Mucosa of stomach (tissue), 1 donor: ENCODE measurements at regions not wholly inside any gene's neighbourhood (a gene's known extent, or its start where the extent isn't known, plus 50 kb on each side); places are given as distances from the start of the nearest gene placed in this dataset.

ENCODE experiments used
- H3K27me3 ChIP-seq: one replicate; pipeline ENCODE4 v1.7.0; 2013; ENCODE audit warnings: mild to moderate bottlenecking, low read length; ENCODE audit not compliant: control insufficient read depth, insufficient read depth
- H3K36me3 ChIP-seq: one replicate; pipeline ENCODE4 v1.7.0; 2013; ENCODE audit warnings: low read length; ENCODE audit not compliant: control insufficient read depth, insufficient read depth
- H3K4me1 ChIP-seq: one replicate; pipeline ENCODE4 v1.7.0; 2013; ENCODE audit warnings: mild to moderate bottlenecking, low read length; ENCODE audit not compliant: control insufficient read depth, insufficient read depth
- H3K4me3 ChIP-seq: one replicate; pipeline ENCODE4 v1.7.0; 2013; ENCODE audit warnings: low read length
- H3K9ac ChIP-seq: one replicate; pipeline ENCODE4 v1.7.0; 2013; ENCODE audit warnings: mild to moderate bottlenecking, low read length, moderate library complexity
- H3K9me3 ChIP-seq: one replicate; pipeline ENCODE4 v1.7.0; 2013; ENCODE audit warnings: mild to moderate bottlenecking, low read length, moderate library complexity; ENCODE audit not compliant: control insufficient read depth
- donor health status: Pancreatic carcinoma.

DNA sequence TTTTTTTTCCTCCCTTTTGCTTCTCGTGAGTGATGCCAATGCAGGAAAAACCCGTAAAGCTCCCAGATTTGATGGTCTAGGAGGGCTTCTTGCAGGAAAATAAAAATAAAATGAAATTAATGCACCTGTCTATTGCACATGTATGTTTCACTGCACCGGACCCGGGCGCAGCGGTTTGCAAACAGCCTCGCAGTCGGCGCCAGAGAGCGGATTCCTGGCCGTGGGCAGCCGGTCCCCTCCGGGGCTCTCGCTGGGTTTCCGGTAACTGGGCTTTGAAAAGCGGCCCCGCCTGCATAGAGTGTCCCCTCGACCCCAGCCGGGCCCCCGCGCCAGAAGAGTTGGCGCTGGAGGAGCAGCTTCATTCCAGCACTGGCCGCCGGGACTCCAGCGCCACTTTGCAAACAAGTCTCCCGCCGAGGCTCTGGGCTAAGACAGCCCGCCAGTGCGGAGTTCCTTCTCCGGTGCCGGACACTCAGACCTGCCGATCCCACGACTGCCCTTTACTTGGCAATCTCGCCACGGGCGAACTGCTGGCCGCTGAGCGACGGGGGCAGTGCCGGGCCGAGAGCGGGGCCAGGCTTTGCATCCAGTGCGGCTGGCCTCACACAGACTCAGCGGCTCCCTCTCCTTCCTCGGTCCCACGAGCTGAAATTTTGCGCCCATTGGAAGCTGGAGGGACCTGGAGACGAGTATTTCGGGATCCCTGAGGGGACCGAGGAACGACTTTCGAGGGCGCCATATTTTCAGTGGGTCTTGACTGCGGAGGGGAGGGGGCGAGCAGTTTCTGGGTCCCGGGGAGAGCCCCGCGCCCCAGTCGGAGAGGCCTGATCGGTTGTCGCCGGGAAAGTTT lies 225.9 kb upstream of the C2CD4B start:
- Histone ChIP-seq H3K4me3 (peak overlapping the region; percentile 95), H3K9ac (peak overlapping the region; percentile 75), H3K9me3 (no peaks in the 10 kb centered on the region), H3K27me3 (no peaks in the 10 kb centered on the region), H3K36me3 (no peaks in the 10 kb centered on the region), H3K4me1 (peaks cover 10% of the 10 kb centered on the region)

DNA sequence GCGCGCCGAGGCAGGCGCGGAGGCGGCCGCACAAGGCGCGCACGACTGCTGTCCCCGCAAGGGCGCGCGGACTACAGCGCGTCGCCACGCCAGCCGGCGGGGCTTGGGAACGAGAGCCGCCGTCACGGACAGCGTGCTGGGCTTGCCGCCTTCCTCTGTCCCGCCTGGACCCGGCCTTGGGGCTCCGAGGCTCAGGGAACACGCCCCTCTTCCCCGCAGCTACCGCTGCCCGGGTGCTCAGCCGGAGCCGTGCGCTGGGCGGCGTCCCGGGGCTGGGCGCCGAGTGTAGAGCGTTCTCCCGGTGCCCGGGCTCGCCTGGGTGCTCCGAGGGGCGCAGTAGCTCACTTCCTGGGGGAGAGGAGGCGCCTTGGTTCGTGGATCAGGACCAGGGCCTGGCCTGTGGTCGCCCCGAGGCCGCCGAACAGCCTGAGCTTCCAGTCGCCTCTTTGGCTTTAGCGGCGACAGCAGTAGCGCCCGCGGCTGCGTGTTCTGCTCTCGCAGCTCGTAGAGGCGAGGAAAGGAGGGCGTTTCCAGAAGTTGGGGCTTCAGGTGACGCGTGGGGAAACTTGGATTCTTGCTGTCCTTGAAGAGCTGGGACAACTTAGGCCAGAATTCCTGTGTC lies 226.7 kb upstream of the C2CD4B start:
- Histone ChIP-seq H3K4me3 (peak overlapping the region; percentile 95), H3K4me1 (peaks cover 10% of the 10 kb centered on the region), H3K36me3 (no peaks in the 10 kb centered on the region), H3K27me3 (no peaks in the 10 kb centered on the region), H3K9me3 (no peaks in the 10 kb centered on the region), H3K9ac (peak overlapping the region; percentile 75)

DNA sequence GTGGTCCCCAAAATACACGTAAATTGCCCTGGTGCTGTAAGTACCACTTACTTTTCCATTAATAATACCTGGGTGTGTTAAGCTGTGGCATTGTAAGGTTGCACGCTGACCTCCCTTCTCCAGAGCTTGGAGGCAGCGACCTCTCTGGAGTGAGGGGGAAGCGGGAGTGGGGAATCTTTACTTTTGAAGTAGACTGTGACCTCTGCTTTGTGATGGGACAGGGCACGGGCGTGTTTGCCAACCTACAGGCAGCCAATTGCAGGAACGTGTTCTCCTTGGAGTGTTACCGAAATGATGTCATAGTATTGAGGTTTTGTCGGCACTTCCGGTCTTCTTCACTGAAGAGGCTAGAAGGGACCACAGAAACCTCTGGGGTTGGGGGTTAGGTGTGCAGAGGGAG lies 227.3 kb upstream of the C2CD4B start:
- no peaks in the 10 kb centered on the region for H3K36me3 ChIP-seq
- peaks cover 10% of the 10 kb centered on the region for H3K4me1 ChIP-seq
- H3K4me3 ChIP-seq: peak overlapping the region; percentile 95
- H3K27me3 ChIP-seq: no peaks in the 10 kb centered on the region
- peak overlapping the region; percentile 75 for H3K9ac ChIP-seq
- H3K9me3 ChIP-seq: no peaks in the 10 kb centered on the region

DNA sequence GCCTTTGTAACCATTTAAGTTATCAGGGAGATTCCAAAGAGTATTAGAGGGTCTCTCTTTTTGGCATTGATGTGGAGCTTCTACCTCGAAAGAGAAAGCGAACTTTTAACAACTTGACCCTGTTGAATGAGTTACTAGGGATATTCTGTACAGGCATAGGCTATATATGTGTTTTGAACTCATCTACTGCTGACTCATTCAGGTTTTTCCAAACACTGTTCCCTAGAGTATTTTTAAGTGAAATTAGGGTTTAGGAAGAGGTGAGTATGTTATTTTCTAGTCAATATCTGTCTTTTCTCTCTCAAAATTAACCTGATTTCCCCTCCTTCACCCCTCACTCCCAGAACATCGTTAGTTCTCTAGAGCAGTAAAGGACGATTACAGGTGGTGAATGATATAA lies 228.1 kb upstream of the C2CD4B start:
- Histone ChIP-seq H3K27me3 (no peaks in the 10 kb centered on the region), H3K9ac (no peak overlapping the region), H3K4me1 (peaks cover 10% of the 10 kb centered on the region), H3K4me3 (no peak overlapping the region), H3K9me3 (no peaks in the 10 kb centered on the region), H3K36me3 (no peaks in the 10 kb centered on the region)

DNA sequence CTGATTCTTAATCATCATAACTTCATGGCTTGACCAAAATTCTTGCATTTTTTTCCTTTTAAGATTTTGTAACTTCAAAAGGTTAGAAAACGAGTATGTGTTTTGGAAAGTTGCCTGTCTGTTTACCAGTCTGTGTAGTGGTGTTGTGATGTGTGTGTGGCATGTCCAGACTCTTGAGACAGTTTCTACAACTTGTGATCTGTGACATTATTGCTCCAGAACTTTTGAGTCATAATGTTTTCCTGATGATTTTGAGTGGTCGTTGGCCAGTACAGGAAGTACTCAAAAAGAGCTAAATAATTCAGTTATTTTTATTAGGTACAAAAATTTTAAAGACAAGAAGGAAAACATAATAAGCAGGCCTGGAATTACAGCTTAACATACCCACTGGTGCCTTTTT lies 229.0 kb upstream of the C2CD4B start:
- Histone ChIP-seq H3K27me3 (no peaks in the 10 kb centered on the region), H3K4me3 (no peak overlapping the region), H3K4me1 (peaks cover 10% of the 10 kb centered on the region), H3K9ac (no peak overlapping the region), H3K36me3 (no peaks in the 10 kb centered on the region), H3K9me3 (no peaks in the 10 kb centered on the region)

DNA sequence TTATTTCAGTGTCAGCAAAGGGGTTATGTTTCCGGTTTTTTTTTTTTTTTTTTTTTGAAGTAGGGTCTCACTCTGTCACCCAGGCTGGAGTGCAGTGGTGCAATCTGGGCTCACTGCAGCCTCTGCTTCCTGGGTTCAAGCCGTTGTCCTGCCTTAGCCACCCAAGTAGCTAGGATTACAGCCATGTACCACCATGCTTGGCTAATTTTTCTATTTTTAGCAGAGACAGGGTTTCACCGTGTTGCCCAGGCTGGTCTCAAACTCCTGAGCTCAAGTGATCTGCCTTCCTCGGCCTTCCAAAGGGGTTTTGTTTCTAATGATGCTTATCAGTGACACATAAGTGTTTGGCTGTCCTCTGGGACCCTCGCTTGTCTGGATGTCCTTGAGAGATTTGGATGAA lies 235.7 kb upstream of the C2CD4B start:
- no peak overlapping the region for H3K4me3 ChIP-seq
- no peaks in the 10 kb centered on the region for H3K27me3 ChIP-seq
- H3K9me3 ChIP-seq: no peaks in the 10 kb centered on the region

DNA sequence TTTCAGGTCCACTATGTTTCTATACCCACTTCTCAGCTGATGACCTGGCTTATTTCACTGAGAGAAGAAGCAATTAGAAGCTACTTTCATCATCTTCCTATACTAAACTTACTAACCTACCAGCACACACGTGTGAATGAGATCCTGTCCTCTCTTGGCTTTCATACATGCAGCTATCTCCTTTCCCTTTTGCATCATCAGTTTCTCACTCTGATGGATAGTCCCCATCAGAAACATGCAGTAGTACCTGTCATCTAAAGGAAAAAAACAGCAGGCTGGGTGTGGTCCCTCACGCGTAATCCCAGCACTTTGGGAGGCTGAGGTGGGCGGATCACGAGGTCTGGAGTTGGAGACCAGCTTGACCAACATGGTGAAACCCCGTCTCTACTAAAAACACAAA lies 237.6 kb upstream of the C2CD4B start:
- H3K4me1 ChIP-seq: peaks cover 18% of the 10 kb centered on the region
- no peaks in the 10 kb centered on the region for H3K36me3 ChIP-seq
- H3K9me3 ChIP-seq: no peaks in the 10 kb centered on the region
- H3K9ac ChIP-seq: no peak overlapping the region
- H3K27me3 ChIP-seq: no peaks in the 10 kb centered on the region
- no peak overlapping the region for H3K4me3 ChIP-seq

More for the DNA sequence above, 235.7 kb upstream of the C2CD4B start:
- Histone ChIP-seq H3K9ac (no peak overlapping the region), H3K4me1 (peaks cover 18% of the 10 kb centered on the region), H3K36me3 (no peaks in the 10 kb centered on the region)

DNA sequence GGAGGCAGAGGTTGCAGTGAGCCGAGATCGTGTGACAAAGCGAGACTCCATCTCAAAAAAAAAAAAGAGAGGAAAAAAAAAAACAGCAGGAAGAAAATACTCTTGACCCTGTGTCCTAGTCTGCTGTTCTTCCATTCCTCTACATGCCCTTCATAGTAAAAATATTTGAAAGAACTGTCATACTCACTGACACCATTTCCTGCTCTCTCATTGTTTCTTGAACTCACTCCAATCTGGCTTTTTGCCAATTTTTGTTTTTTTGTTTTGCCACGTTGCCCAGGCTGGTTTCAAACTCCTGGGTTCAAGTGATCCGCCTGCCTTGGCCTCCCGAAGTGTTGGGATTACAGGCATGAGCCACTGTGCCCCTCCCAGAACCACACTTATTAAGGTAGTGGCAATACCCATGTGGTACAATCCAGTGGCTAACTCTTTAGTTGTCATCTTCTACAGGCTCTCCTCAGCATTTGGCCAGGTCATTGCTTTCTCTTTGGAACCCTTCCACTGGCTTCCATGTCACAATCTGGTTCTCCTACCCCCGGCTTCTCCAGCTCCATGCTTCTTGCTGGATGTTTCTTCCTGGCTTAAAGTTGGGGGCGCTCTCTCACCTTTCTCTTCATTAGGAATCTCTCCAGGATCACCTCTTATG lies 238.2 kb upstream of the C2CD4B start:
- Histone ChIP-seq H3K4me1 (peaks cover 22% of the 10 kb centered on the region), H3K9ac (no peak overlapping the region), H3K4me3 (no peak overlapping the region), H3K9me3 (no peaks in the 10 kb centered on the region), H3K27me3 (no peaks in the 10 kb centered on the region), H3K36me3 (no peaks in the 10 kb centered on the region)

DNA sequence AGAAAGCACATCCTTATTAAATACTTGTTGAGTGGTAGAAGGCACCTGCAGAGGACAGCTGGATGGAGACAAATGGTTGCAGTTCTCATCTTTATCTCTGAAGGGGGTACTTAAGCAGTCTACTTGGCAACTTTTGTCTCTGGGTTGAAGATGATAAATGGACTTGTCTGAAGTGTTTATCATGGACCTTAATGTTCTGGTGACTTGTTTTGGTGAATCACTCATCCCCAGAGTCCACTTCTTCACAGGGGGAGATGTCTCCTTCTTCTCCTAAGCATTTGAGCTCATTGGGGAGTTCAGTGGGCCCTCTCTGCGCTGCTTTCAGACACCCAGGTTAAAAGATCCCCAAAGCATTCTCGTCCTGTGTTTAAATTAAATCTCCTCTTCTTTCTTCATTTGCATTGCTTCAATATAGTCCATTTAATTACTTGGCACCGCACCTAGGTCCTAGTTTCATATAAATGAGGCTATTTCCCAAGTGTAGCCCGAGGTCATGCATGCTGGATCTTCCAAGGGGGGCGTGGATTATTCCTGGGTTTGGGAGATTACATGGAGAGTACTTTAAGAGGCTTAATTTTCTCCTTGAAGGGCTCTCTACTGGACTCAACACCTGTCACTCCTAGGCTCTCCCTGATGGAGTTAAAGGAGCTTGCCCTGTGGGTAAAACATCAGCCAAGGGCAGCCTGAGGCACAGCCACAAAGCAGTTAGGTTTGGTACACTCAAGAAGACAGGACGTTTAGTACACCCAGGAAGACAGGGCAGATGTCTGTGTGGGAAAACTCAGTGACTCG lies 239.3 kb upstream of the C2CD4B start:
- H3K36me3 ChIP-seq: no peaks in the 10 kb centered on the region
- H3K9ac ChIP-seq: no peak overlapping the region
- H3K4me1 ChIP-seq: peaks cover 26% of the 10 kb centered on the region
- H3K9me3 ChIP-seq: no peaks in the 10 kb centered on the region
- no peaks in the 10 kb centered on the region for H3K27me3 ChIP-seq
- H3K4me3 ChIP-seq: no peak overlapping the region

DNA sequence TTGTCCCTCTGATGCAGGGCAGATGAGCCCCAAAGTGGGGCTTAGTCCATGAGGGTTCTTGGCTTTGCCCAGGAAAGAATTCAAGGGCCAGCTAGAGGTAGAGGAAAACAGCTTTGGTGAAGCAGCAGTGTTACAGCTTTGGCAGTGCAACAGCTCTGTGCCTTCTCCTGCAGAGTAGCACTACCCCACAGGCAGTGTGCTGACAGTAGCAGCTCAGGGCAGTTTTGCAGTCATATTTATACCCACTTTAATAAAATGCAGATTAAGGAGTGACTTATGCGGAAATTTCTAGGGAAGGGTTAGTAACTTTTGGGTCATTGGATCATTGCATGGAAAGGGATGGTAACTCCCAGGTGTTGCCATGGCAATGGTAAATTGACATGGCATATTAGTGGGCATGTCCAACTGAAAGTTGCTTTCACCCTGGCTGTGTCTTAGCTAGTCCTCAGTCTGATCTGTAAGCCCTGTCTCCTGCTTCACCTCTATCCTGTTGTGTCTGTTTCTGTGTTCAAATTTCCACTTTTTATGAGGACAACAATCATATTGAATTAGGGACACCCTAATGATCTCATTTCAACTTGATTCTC lies 241.3 kb upstream of the C2CD4B start:
- no peak overlapping the region for H3K4me3 ChIP-seq
- H3K9me3 ChIP-seq: no peaks in the 10 kb centered on the region
- H3K9ac ChIP-seq: no peak overlapping the region
- H3K27me3 ChIP-seq: no peaks in the 10 kb centered on the region
- no peaks in the 10 kb centered on the region for H3K36me3 ChIP-seq
- peaks cover 26% of the 10 kb centered on the region for H3K4me1 ChIP-seq

DNA sequence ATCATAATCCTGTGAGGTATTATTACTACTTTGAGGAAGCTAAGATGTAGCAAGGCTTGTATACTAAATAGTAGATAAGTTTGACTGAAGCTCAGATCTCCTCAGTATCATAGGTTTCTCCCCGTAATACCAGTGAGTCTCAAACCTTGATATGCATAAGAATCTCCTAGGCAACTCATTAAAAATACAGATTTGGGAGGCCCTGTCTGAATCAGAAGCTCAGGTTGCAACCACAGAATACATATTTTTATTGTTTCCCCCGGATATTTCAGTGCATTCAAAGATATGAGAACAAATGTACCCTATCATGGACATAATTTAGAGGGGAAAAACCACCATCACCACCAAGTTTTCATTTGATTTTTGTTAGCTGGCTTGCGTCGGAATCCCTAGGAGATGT lies 242.1 kb upstream of the C2CD4B start:
- H3K36me3 ChIP-seq: no peaks in the 10 kb centered on the region
- no peak overlapping the region for H3K9ac ChIP-seq
- H3K4me3 ChIP-seq: no peak overlapping the region
- H3K27me3 ChIP-seq: no peaks in the 10 kb centered on the region
- no peaks in the 10 kb centered on the region for H3K9me3 ChIP-seq
- peaks cover 26% of the 10 kb centered on the region for H3K4me1 ChIP-seq
